Uterus (tissue), 3 donors: ENCODE measurements at regions not wholly inside any gene's neighbourhood (a gene's known extent, or its start where the extent isn't known, plus 50 kb on each side); places are given as distances from the start of the nearest gene placed in this dataset.

ENCODE experiments used
- DNase-seq, 2 donors: peaks; one replicate each; pipeline ENCODE4 v3.0.0-alpha.2; 2019 to 2020
- H3K27ac ChIP-seq, 2 donors: fragments of 200-600 bp; sonication (generic); 1 replicate in 1 of 2; 2 replicates in 1 of 2; pipeline ENCODE4 v1.5.1; 2016 to 2018
- H3K27me3 ChIP-seq, 2 donors: fragments of 200-600 bp; sonication (generic); one replicate each; pipeline ENCODE4 v1.5.1; 2018 to 2019; ENCODE audit warnings: control low read depth in 1 of 2
- H3K36me3 ChIP-seq, 2 donors: fragments of 200-600 bp; sonication (generic); one replicate each; pipeline ENCODE4 v1.5.1; 2019; ENCODE audit warnings: control low read depth in 1 of 2
- H3K4me1 ChIP-seq, 2 donors: fragments of 200-600 bp; sonication (generic); one replicate each; pipeline ENCODE4 v1.5.1; 2018 to 2019; ENCODE audit warnings: control low read depth in 1 of 2
- H3K4me3 ChIP-seq, 2 donors: fragments of 200-600 bp; sonication (generic); 1 replicate in 1 of 2; 2 replicates in 1 of 2; pipeline ENCODE4 v1.5.1; 2018 to 2019; ENCODE audit warnings: mild to moderate bottlenecking in 1 of 2
- H3K9me3 ChIP-seq, 2 donors: fragments of 200-600 bp; sonication (generic); one replicate each; pipeline ENCODE4 v1.5.1; 2019; ENCODE audit warnings: control low read depth in 1 of 2
- POLR2A ChIP-seq, 2 donors: fragments of 450-650 bp; IDR thresholded peaks; one replicate each; pipeline ENCODE4 v1.6.1; 2016; ENCODE audit warnings: antibody characterized with exemption in 2 of 2, mild to moderate bottlenecking in 1 of 2, moderate library complexity in 1 of 2
- intact Hi-C: fragments of 100-400 bp; cut with DNase I; formaldehyde crosslinking; loops from one replicate; pipeline ENCODE4 v1.15.1; 2023; ENCODE audit warnings: low total_unique reads
- TF ChIP-seq, protein P1 (sequence below), 4 experiments: fragments of 200-600 bp in 2 of 4; fragments of 450-650 bp in 2 of 4; sonication (generic) in 2 of 4; IDR thresholded peaks; one replicate each; pipeline ENCODE4 v1.5.1; 2016 to 2019; ENCODE audit warnings: antibody characterized with exemption in 4 of 4, mild to moderate bottlenecking in 2 of 4, moderate library complexity in 1 of 4
- donor health status: DM: yes; HTN: yes; CAD: no.

GRCh38 chr1:29698626-29699025 is 462.3 kb downstream of the PTPRU start:
- Histone ChIP-seq H3K27me3 (no peaks in the 10 kb centered on the region), H3K27ac (no peak overlapping the region), H3K4me1 (no peaks in the 10 kb centered on the region), H3K9me3 (no peaks in the 10 kb centered on the region), H3K4me3 (no peak overlapping the region), H3K36me3 (no peaks in the 10 kb centered on the region)
- intact Hi-C loops: no loop called here
- TF ChIP-seq POLR2A (IDR thresholded peaks at IDR 0.05): no peak
- TF ChIP-seq, protein P1, sequence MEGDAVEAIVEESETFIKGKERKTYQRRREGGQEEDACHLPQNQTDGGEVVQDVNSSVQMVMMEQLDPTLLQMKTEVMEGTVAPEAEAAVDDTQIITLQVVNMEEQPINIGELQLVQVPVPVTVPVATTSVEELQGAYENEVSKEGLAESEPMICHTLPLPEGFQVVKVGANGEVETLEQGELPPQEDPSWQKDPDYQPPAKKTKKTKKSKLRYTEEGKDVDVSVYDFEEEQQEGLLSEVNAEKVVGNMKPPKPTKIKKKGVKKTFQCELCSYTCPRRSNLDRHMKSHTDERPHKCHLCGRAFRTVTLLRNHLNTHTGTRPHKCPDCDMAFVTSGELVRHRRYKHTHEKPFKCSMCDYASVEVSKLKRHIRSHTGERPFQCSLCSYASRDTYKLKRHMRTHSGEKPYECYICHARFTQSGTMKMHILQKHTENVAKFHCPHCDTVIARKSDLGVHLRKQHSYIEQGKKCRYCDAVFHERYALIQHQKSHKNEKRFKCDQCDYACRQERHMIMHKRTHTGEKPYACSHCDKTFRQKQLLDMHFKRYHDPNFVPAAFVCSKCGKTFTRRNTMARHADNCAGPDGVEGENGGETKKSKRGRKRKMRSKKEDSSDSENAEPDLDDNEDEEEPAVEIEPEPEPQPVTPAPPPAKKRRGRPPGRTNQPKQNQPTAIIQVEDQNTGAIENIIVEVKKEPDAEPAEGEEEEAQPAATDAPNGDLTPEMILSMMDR (IDR thresholded peaks at IDR 0.05): no peak
- no peak for DNase-seq

GRCh38 chr1:29698033-29698432 is 461.7 kb downstream of the PTPRU start:
- no peaks in the 10 kb centered on the region for H3K9me3 ChIP-seq
- no peak overlapping the region for H3K4me3 ChIP-seq
- no peak for DNase-seq
- no peaks in the 10 kb centered on the region for H3K4me1 ChIP-seq
- no peak for TF ChIP-seq POLR2A (IDR thresholded peaks at IDR 0.05)
- TF ChIP-seq, protein P1 (IDR thresholded peaks at IDR 0.05): peak in 1 of 4 experiments; percentile 11
- H3K36me3 ChIP-seq: no peaks in the 10 kb centered on the region
- no peak overlapping the region for H3K27ac ChIP-seq
- intact Hi-C loops: no loop called here
- no peaks in the 10 kb centered on the region for H3K27me3 ChIP-seq

DNA sequence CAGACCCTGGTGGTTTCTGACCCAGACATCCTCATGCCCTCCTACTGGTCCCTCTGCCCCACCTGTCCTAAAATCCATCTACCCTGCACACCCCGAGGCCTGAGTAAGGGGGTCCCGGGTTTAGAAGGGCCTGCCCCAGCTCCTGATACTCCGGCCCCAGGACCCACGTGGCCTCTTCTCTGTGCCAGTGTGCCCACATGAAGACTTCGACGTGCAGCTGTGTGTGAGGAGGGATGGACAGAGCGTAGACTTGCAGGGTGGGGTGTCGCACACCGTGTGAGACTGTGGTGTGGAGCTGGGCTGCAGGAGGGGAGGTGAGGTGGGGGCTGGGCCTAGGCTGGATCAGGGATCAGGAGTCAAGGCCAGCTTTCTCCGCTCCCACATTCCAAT is 461.1 kb downstream of the PTPRU start:
- H3K36me3 ChIP-seq: no peaks in the 10 kb centered on the region
- H3K9me3 ChIP-seq: no peaks in the 10 kb centered on the region
- no peak overlapping the region for H3K4me3 ChIP-seq
- H3K27ac ChIP-seq: no peak overlapping the region
- no peaks in the 10 kb centered on the region for H3K27me3 ChIP-seq
- TF ChIP-seq, protein P1 (IDR thresholded peaks at IDR 0.05): no peak
- no peak for TF ChIP-seq POLR2A (IDR thresholded peaks at IDR 0.05)
- intact Hi-C loops: no loop called here
- no peak for DNase-seq
- no peaks in the 10 kb centered on the region for H3K4me1 ChIP-seq

- no peak for TF ChIP-seq POLR2A (IDR thresholded peaks at IDR 0.05)
- TF ChIP-seq, protein P1 (IDR thresholded peaks at IDR 0.05): no peak
- no peaks in the 10 kb centered on the region for H3K4me1 ChIP-seq
- no peak overlapping the region for H3K4me3 ChIP-seq
- H3K27me3 ChIP-seq: no peaks in the 10 kb centered on the region
- intact Hi-C loops: no loop called here
- H3K36me3 ChIP-seq: no peaks in the 10 kb centered on the region
- H3K9me3 ChIP-seq: no peaks in the 10 kb centered on the region
- H3K27ac ChIP-seq: no peak overlapping the region
- DNase-seq: no peak
These were observed 460.5 kb downstream of the PTPRU start for GRCh38 chr1:29696656-29697390.

GRCh38 chr1:29695803-29696202 is 459.5 kb downstream of the PTPRU start:
- no peak for DNase-seq
- no peak for TF ChIP-seq POLR2A (IDR thresholded peaks at IDR 0.05)
- TF ChIP-seq, protein P1 (IDR thresholded peaks at IDR 0.05): no peak
- Histone ChIP-seq H3K4me3 (no peak overlapping the region), H3K27ac (no peak overlapping the region), H3K4me1 (no peaks in the 10 kb centered on the region), H3K9me3 (no peaks in the 10 kb centered on the region), H3K27me3 (no peaks in the 10 kb centered on the region), H3K36me3 (no peaks in the 10 kb centered on the region)
- intact Hi-C loops: no loop called here
